ENCODE measurements at regions not wholly inside any gene's neighbourhood (a gene's known extent, or its start where the extent isn't known, plus 50 kb on each side); places are given as distances from the start of the nearest gene placed in this dataset.

- H4K20me1 ChIP-seq (ENCODE audit: insufficient read depth, low read length), result no peaks in the 10 kb centered on the region
- intact Hi-C loops (cut with micrococcal nuclease), result no loop called here
- Mint-ChIP-seq H3K36me3 (no peaks in the 10 kb centered on the region), H3K4me3 (no peak overlapping the region), H3K27ac (no peak overlapping the region), H3K4me1 (no peaks in the 10 kb centered on the region), H3K27me3 (ENCODE audit: low read depth in 3 of 3) (peaks cover 0 to 1% (median 0%) of the 10 kb centered on the region in 3 donors), H3K9me3 (peaks cover 0 to 2% (median 0%) of the 10 kb centered on the region in 7 donors)
- H3K4me2 ChIP-seq (replicated peaks; ENCODE audit: extremely low read depth, low read length, poor library complexity, severe bottlenecking), result no peak overlapping the region
- no peak for TF ChIP-seq CTCF (IDR thresholded peaks at IDR 0.05)
- H3K9me3 ChIP-seq (replicated peaks in 1 of 2; ENCODE audit: control insufficient read depth in 1 of 2, insufficient read depth in 1 of 2, low read length in 2 of 2), result no peaks in the 10 kb centered on the region
- H3K4me3 ChIP-seq (replicated peaks in 1 of 3; ENCODE audit: low read depth in 2 of 3, low read length in 3 of 3), result no peak overlapping the region
- no peaks in the 10 kb centered on the region for H3K27me3 ChIP-seq (ENCODE audit: control insufficient read depth in 2 of 2, insufficient read depth in 2 of 2, low read length in 2 of 2)
- DNase-seq, result no peak
- H3K9ac ChIP-seq (ENCODE audit: insufficient read depth, low read length, poor library complexity, severe bottlenecking), result no peak overlapping the region
- H2AFZ ChIP-seq (ENCODE audit: insufficient read depth, low read depth, low read length, poor library complexity, severe bottlenecking), result no peak overlapping the region
- H3K79me2 ChIP-seq (ENCODE audit: insufficient read depth, low read length), result no peaks in the 10 kb centered on the region
- no peaks in the 10 kb centered on the region for H3K4me1 ChIP-seq (ENCODE audit: control insufficient read depth in 1 of 2, insufficient read depth in 2 of 2, low read length in 2 of 2)
- H3K36me3 ChIP-seq (replicated peaks in 1 of 2; ENCODE audit: control insufficient read depth in 1 of 2, insufficient read depth in 2 of 2, low read length in 2 of 2), result no peaks in the 10 kb centered on the region
- H3K27ac ChIP-seq (ENCODE audit: low read depth in 1 of 2, low read length in 2 of 2), result no peak overlapping the region
Measured at GRCh38 chr7:11899247-11899646, 67.2 kb upstream of the THSD7A start.

- no peak overlapping the region for H2AFZ ChIP-seq (ENCODE audit: insufficient read depth, low read depth, low read length, poor library complexity, severe bottlenecking)
Measured at GRCh38 chr7:11910253-11910652, 78.3 kb upstream of the THSD7A start.

More at GRCh38 chr7:11910253-11910652, 78.3 kb upstream of the THSD7A start:
- H3K4me2 ChIP-seq (replicated peaks; ENCODE audit: extremely low read depth, low read length, poor library complexity, severe bottlenecking), result no peak overlapping the region
- H3K27me3 ChIP-seq (ENCODE audit: control insufficient read depth in 2 of 2, insufficient read depth in 2 of 2, low read length in 2 of 2), result no peaks in the 10 kb centered on the region
- WGBS (ENCODE audit: insufficient coverage), result no CpG with 5 or more reads among the region's 2 CpGs
- H3K9ac ChIP-seq (ENCODE audit: insufficient read depth, low read length, poor library complexity, severe bottlenecking), result no peak overlapping the region
- no peaks in the 10 kb centered on the region for H3K36me3 ChIP-seq (replicated peaks in 1 of 2; ENCODE audit: control insufficient read depth in 1 of 2, insufficient read depth in 2 of 2, low read length in 2 of 2)
- intact Hi-C loops (cut with micrococcal nuclease), result no loop called here
- no peaks in the 10 kb centered on the region for H3K4me1 ChIP-seq (ENCODE audit: control insufficient read depth in 1 of 2, insufficient read depth in 2 of 2, low read length in 2 of 2)
- no peak for TF ChIP-seq CTCF (IDR thresholded peaks at IDR 0.05)
- no peak overlapping the region for H3K27ac Mint-ChIP-seq
- H3K27ac ChIP-seq (ENCODE audit: low read depth in 1 of 2, low read length in 2 of 2), result no peak overlapping the region
- H4K20me1 ChIP-seq (ENCODE audit: insufficient read depth, low read length), result no peaks in the 10 kb centered on the region
- no peaks in the 10 kb centered on the region for H3K79me2 ChIP-seq (ENCODE audit: insufficient read depth, low read length)
- H3K4me1 Mint-ChIP-seq, result no peaks in the 10 kb centered on the region
- no peak for DNase-seq
- no peak overlapping the region for H3K4me3 Mint-ChIP-seq
- no peak overlapping the region for H3K4me3 ChIP-seq (replicated peaks in 1 of 3; ENCODE audit: low read depth in 2 of 3, low read length in 3 of 3)
- H3K36me3 Mint-ChIP-seq, result no peaks in the 10 kb centered on the region
- peaks cover 0 to 2% (median 0%) of the 10 kb centered on the region in 3 donors for H3K27me3 Mint-ChIP-seq (ENCODE audit: low read depth in 3 of 3)
- peaks cover 0 to 4% (median 0%) of the 10 kb centered on the region in 7 donors for H3K9me3 Mint-ChIP-seq
- H3K9me3 ChIP-seq (replicated peaks in 1 of 2; ENCODE audit: control insufficient read depth in 1 of 2, insufficient read depth in 1 of 2, low read length in 2 of 2), result peaks cover 3 to 4% of the 10 kb centered on the region in 2 donors
